Epidermal melanocyte (primary cell): ENCODE measurements at regions not wholly inside any gene's neighbourhood (a gene's known extent, or its start where the extent isn't known, plus 50 kb on each side); places are given as distances from the start of the nearest gene placed in this dataset.
"Not testable (repeated sequence)": the region's sequence is repeated elsewhere in the genome, so short reads cannot be mapped to it uniquely, and the experiment has no call there.

Experiments
- DNase-seq: peaks from one replicate; pipeline ENCODE4 v3.0.0; 2011; ENCODE audit warnings: low spot score; ENCODE audit not compliant: insufficient read length

DNA sequence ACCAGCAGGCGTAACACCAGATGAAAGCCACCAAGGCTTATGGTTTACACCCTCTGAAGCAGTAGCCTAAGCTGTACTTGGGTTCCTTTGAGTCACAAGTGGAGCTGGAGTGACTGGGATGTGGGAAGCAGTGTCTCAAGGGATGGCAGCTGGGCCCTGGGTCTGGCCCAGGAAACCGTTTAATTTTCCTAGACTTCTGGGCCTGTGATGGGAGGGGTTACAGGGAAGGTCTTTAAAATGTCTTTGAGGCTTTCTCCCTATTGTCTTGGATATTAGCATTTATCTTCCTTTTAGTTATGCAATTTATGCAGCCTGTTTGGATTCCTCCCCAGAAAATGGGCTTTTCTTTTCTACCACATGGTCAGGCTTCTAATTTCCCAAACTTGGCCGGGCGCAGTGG, 568.2 kb downstream of the ANKRD7 start:
- DNase-seq = no peak

DNA sequence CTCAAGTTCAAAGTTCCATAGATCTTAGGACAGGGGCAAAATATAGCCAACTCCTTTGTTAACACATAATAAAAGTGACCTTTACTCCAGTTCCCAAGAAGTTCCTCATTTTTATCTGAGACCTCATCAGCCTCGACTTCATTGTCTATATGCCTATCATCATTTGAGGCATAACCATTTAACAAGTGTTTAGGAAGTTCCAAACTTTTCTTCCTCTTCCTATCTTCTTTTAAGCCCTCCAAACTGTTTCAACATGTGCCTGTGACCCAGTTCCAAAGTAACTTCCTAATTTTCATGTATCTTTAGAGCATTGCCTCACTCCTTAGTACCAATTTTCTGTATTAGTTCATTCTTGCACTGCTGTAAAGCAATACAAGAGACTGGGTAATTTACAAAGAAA, 569.1 kb downstream of the ANKRD7 start:
- no peak for DNase-seq

DNA sequence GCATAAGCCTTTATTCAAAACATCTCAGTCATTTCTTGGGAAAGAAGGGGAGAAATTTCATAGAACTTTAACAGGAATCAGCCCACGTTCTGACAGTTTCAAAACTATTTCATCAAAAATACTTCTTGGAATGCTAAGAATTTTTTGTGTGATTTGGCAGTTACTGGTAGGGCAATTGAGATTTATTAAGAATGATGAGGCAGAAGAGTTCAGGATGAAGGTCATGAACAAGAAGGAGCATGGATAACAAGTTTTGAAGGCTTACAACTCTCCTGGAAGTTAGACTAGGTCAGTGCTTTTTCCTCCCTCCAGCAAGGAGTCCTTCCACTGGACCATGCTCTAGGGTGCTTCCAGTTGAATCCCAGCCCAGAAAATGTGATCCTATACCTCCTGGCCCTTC, 569.9 kb downstream of the ANKRD7 start:
- DNase-seq = no peak

DNA sequence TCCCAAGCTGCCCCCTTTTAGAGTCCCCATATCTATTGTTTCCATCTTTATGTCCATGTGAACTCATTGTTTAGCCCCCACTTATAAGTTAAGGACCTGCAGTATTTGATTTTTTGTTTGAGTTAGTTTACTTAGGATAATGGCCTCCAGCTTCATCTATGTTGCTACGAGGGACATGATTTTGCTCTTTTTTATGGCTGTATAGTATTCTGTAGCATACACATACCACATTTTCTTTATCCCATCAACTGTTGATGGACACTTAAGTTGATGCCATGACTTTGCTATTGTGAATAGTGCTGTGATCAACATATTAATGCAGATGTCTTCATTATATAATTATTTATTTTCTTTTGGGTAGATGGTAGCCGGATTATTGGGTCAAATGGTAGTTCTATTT, 576.9 kb downstream of the ANKRD7 start:
- DNase-seq = no peak

DNA sequence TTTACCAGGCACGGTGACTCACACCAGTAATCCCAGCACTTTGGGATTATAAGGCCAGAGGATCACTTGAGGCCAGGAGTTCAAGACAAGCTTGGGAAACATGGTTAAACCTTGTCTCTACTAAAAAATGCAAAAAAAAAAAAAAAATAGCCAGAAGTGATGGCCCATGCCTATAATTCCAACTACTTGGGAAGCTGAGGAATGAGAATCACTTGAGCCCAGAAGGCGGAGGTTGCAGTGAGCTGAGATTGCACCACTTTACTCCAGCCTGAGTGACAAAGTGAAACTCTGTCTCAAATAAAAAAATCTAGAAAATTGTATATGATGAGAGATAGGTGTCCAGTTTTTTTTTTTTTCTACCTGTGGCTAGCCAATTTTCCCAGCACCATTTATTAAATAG, 578.2 kb downstream of the ANKRD7 start:
- DNase-seq = no peak

DNA sequence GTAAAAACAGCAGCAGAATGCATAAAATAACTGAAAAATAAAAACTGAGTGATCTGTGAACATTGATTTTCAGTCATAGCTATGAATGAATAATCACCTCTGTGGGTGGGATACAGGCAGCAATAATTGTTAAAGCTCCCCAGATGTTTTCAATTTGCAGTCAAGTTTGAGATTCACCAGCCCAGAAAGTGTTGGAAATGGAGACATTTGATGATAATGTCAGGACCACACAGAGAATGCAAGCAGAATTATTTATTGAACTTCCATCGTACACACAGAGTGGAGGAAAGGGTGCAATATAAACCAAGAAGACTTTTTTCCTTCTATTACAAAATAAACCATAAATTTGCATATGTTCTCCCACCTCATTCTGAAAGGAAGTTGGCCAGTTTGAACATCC, 601.7 kb downstream of the ANKRD7 start:
- no peak for DNase-seq

DNA sequence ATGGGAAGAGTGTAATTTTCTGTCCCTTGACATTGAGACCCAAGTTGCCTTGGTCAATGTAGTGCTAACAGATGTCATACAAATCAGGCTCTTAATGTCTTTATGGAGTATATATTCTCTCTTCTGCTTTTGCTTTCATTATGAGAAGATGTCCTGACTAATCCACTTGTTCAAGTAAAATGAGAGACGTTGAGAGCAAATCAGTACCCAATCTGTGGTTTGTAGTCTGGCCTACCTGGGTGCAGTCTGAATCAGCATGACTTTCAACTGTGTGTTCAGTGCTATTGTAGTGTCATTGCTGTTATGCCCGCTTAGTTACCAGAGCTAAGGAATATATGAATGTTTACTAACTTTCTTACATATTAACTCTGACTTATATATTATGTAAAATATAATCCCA, 612.4 kb downstream of the ANKRD7 start:
- DNase-seq = no peak

DNA sequence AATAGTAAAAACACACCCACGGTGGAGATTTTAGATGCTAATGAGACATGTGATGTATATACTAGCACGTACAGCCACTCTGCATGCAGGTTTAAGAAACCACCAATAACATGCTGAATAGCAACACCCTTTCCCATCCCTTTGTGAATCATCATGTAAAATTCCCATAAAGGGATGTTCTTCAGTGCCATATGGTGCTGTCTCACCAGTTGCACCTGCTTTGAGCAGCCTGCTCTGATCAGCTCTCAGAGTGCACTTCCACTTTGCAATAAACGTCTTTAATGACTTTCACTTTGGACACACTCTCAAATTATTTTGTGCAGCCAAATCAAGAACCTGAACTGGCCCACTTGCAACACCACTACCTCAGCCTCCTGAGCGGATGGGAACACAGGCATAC, 615.0 kb downstream of the ANKRD7 start:
- DNase-seq = no peak

DNA sequence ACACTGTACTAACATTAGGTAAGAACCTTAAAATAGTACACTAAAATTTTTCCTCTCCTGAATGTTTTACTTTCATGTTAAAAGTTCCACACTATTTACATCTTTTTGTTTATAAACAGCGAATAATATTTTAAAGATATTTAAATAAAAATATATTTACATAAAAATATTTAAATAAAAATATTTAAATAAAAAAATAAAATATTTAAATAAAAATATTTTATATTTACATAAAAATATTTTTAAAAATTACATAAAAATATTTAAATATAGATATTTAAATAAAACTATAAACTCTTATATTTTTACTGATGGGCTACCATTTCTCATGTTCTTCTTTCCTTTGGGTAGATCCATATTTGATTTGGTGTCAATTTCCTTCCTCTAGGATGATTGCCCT, 619.0 kb downstream of the ANKRD7 start:
- no peak for DNase-seq

DNA sequence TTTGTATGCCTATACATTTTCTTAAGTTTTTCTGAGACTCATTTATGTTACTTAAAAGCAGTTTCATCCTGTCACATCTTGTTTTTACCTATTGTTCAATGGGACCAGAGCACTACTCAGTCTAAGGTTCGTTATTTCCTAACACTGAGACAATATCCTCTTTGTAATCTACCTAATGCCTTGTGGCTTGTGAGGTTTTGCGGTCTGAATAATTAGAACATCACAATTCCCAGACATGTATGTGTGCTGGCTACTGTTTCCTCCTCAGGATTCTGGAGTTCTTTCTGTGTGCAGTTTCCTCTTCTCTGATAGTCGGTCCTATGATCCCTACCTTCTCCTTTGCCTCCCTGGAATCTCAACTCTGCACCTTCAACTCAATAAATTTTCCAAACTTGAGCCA, 620.2 kb downstream of the ANKRD7 start:
- DNase-seq = no peak

DNA sequence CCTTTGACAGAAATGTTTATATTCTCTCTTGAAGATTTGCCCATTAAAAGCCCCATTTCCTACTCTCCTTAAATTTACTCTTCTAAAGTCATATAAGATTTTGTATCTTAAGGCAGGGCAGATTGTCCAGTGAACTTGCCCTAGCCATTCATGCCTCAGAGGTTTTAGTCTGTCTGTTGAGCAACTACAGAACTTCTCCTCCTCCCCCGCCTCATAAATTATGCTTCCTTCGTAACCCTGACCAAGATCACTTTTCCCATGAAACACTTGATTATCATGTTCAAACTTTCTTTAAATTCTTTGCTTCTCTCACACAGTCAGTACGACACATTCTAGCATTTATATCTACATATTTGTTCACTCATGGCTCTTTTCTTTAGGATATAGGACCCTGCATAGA, 621.3 kb downstream of the ANKRD7 start:
- no peak for DNase-seq

DNA sequence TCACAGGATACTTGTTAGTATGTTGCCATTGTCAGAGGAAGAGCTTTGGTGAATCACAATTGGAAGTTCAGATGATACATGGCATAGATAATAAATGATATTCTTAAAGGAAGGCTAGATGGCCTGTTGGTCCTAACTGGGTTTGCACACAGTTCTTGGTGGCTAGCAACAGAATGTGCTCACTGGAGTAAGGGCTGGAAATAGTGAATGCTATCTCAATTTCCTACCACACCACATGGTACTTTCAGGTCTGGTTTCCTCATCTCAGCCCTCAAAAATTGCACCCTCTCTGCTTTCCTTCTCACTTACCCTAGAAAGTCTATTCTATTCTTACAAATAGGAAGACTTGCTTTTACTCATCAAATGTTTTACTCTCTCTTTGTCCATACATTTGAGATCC, 622.5 kb downstream of the ANKRD7 start:
- no peak for DNase-seq

DNA sequence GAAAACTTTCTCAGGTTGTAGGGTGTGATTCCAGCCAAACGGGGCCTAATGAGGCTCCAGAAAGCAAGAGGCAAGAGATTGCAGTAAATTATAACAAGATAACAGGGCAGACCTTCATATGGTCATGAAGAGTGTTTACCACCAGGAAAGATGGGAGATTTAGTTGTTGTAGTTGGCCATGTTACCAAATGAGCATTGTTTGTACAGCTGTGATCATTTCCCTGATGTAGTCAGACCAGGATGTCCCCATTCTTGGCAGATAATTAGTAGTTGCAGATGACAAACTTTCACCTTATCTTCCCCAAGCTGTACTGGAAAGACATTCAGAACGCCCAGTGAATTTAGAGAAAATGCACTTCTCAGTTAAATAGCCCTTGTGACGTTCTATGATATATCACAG, 630.8 kb downstream of the ANKRD7 start:
- no peak for DNase-seq

DNA sequence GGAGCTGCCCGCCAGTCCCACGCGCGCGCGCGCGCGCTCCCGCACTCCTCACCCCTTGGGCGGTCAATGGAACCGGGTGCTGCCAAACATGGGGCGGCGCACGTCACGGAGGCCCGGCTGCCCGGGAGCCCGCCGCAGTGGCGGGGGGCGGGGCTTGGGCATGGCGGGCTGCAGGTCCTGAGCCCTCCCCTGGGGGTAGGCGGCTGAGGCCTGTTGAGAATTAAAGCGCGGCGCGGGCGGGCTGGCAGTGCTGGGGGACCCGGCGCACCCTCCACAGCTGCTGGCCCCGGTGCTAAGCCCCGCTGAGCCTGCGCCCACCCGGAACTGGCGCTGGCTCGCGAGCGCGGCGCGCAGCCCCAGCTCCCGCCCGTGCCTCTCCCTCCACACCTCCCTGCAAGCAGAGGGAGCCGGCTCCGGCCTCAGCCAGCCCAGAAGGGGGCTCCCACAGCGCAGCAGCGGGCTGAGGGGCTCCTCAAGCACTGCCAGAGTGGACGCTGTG, 634.2 kb downstream of the ANKRD7 start:
- DNase-seq = no peak

DNA sequence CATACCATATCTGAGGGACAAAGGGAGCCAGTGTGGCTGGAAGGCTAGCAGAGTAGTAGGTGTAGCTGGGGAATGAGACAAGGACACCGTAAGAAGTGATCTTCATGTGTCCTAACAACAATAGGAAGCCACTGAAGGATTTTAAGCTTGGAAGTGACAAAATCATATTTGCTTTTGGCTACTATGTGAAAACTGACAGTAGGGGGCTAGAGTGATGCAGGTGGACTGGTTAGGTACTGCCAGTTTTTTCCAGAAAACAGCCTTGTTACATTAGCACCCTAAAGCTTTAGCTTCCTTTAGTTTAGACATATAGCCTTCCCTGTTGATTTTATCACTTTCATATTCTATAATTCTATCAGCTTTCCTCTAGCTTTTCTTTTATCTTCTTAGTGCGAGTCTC, 637.1 kb downstream of the ANKRD7 start:
- DNase-seq = no peak

DNA sequence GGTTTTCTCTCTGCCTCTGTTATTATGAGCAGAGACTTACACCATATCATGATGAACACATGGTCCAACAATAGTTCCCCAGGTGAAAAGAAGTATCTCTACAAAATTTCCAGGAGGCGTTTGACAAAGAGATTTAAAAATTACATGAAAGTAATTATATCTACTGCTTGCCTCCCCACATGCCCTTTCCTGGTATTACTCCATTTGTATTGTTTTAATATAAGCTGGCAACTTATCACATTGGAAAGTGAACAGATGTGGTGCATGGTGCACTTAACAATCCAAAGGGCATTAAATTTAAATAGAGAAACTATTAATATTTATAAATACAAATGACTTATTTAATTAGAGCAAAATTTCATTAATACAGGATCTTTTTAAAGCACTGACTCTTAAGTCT, 638.2 kb downstream of the ANKRD7 start:
- DNase-seq = no peak

DNA sequence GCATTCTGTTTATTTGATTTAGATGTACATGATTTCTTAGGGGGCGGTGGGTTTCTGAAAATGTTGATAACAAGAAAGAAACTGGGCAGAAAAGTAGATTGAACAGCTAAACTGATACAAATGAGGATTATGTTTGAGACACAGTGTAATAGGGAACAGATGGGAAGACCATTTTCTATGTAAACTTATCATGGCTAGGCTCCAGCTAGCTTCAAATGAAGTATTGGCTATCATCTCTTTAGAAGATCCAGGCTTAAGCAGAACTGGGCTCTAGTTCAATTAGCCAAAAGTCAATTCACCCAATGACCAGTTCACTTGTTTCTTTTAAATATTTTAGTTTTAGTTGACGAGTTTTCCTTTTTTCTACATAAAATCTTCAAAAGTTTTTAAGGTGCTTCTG, 639.5 kb downstream of the ANKRD7 start:
- no peak for DNase-seq

DNA sequence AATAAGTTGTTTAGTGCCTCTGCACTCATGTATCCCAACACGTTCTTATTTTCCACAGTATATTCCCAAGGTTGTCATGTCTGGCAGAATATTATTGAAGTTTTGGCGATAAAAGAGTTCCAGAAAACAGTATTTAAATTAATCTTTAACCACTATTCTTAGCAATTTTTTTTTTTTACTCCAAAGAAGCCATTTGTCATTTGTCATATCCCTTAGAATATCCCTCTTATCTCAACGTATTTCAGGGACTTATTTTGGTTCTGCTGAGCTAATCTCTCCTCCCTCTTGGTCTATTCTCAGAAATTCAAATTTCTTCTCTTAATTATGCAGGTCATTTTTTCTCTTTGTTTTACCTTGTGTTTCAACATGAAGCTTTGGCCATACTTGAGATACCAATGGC, 643.4 kb downstream of the ANKRD7 start:
- no peak for DNase-seq

DNA sequence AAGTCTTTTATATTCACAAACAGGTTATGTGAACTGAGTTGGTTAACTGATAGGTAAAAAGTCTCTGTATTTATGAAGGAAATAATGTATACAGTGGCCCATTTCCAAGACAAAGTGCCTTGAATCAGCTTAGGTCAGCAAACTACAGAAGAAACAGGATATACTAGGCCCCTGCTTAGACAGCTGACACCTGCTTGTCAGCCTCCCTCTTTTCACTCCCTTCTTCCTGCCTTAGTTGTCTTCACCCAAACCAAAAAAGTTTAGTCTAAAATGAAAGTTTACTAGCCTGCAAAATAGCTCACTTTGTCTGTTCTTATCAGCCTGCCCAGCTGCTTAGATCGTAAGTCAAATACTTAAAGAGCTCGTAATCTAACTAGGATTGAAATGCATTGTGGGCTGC, 644.6 kb downstream of the ANKRD7 start:
- not testable (repeated sequence) for DNase-seq

DNA sequence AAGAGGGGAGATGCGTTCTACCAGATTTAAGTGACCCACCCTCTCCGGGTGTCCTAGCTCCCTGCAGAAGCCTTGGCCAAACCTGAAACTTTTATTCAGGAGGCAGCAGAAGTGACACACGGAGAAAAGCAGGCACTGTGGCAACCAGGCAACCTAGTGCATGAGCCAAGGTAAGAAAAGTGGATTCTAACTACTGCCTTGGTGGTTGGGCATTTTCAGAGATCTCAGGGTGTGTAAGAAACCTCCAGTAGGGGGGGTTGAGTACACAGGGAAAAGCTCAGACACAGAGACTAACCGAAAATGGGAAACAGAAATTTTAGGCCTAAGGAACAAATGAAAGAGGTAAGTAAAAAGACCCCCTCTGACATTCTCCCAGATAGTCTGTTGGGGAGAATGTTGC, 645.7 kb downstream of the ANKRD7 start:
- no peak for DNase-seq

DNA sequence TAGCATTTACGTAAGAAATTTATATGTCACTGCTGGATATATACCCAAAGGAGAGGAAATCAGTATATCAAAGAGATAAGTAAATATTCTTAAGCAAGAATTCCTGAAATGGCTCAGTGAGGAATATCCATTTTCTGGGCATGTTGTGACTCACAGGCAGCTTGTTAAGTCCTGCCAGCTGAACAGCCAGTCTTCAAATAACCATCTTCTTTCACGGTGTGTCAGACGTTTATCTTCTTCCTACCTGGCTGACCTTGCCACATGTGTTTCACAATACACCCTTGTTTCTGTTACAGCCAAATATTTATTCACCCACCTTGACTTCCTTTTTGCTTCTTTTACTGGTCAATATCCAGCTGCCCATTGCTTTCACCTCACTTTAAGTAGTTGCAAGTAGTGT, 648.1 kb downstream of the ANKRD7 start:
- DNase-seq = no peak

DNA sequence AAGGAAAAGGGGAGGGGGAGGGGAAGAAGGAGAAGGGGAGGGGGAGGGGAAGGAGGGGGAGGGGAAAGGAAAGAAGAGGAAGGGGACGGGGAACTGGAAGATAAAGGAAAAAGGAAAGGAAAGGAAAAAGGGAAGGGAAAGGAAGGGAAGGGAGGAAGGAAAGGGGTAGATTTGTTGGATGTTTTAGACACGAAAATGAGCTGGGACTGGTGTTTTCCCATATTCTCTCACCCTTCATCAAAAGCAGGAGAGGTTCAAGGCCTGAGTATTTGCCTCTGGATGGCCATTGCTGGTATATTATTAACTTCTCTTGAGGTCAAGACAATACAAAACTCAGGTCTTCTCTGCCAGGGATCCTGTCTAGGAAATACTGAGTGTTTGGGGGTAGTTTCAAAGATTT, 652.7 kb downstream of the ANKRD7 start:
- DNase-seq = no peak

DNA sequence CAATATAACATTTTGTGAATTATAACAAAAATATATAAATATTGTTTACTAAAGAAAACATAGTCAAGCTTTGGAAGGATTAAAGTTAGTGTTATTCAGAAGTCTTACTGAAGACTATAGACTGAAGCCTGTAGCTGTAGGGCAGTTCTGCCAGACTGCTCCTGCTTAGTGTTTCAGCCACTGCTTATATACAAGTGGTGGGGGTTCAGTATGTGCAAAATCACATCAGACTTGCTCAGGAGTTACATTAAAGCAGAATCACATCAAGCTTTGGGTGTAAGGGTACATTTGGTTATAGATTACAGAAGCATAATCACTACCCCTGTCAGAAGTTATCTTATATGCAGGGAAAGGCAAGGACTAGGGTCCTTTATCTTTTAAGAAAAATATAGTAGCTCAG, 653.8 kb downstream of the ANKRD7 start:
- no peak for DNase-seq

DNA sequence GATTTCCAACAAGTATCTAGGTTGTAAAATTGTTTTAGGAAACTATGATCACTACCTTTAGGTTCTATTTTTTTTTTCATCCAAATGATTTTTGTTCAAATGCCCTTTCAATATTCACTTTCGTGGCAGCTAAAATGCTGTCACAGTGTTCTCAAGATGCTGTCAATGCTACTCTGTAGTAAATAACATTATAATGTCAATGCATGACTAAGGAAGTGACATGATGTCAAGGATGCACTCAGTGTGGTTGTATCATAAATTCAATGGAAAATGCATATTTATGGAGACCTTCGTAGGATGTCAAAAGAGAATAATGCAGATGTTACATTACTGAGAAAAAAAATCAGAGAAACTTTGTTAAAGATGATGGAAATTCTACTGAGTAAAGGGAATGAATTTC, 673.8 kb downstream of the ANKRD7 start:
- DNase-seq = no peak

DNA sequence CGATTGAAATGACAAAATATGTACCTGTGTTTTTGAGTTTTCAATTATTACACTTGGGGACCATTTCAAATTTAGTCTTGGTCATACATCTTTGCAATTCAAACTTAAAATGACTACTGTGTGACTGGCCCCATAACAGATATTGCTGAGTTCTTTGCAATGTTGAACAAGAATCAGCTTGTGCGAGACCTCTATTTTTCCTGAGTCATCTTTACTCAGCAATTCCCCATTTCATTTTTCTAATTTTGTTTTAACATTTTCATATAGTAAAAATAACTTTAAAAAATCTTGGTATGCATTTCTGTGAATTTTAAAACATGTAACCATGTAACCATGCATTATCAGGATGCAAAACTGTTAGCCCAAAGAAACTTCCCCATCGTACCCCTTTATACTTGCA, 678.1 kb downstream of the ANKRD7 start:
- no peak for DNase-seq
